ENCODE measurements at regions not wholly inside any gene's neighbourhood (a gene's known extent, or its start where the extent isn't known, plus 50 kb on each side); places are given as distances from the start of the nearest gene placed in this dataset.
"Not testable (repeated sequence)": the region's sequence is repeated elsewhere in the genome, so short reads cannot be mapped to it uniquely, and the experiment has no call there.

- Histone ChIP-seq H3K27me3 (no peaks in the 10 kb centered on the region), H3K4me3 (no peak overlapping the region), H3K27ac (no peak overlapping the region), H3K9me3 (no peaks in the 10 kb centered on the region), H3K36me3 (no peaks in the 10 kb centered on the region), H3K4me1 (no peaks in the 10 kb centered on the region)
- in situ Hi-C loops (cut with MboI; ENCODE audit: low pct_ligation_motif_present in 1 of 4, low pct_unique_long_range_greater_than_20kb in 1 of 4, low sequenced_read_pairs in 3 of 4): no loop called here
- no peak for TF ChIP-seq POLR2AphosphoS5 (IDR thresholded peaks at IDR 0.05)
- TF ChIP-seq EP300 (IDR thresholded peaks at IDR 0.05; ENCODE audit: low read depth): no peak
- TF ChIP-seq CTCF (IDR thresholded peaks at IDR 0.05): no peak
- TF ChIP-seq POLR2A (IDR thresholded peaks at IDR 0.05): no peak
- intact Hi-C loops (cut with DNase I; ENCODE audit: low total_unique reads): no loop called here
- DNase-seq: no peak
Measured at GRCh38 chr12:83933615-83934014, 979.0 kb downstream of the SLC6A15 start.

GRCh38 chr12:83932011-83932410 lies 980.6 kb downstream of the SLC6A15 start:
- in situ Hi-C loops (cut with MboI; ENCODE audit: low pct_ligation_motif_present in 1 of 4, low pct_unique_long_range_greater_than_20kb in 1 of 4, low sequenced_read_pairs in 3 of 4) (no loop called here), intact Hi-C loops (cut with DNase I; ENCODE audit: low total_unique reads) (no loop called here)
- Histone ChIP-seq H3K36me3 (no peaks in the 10 kb centered on the region), H3K4me3 (no peak overlapping the region), H3K9me3 (no peaks in the 10 kb centered on the region), H3K27ac (no peak overlapping the region), H3K27me3 (no peaks in the 10 kb centered on the region), H3K4me1 (no peaks in the 10 kb centered on the region)
- 42 to 67% methylated on average over 1 to 4 of the region's 4 CpGs for WGBS, 2 donors (ENCODE audit: low coverage in 1 of 2)
- TF ChIP-seq POLR2A (IDR thresholded peaks at IDR 0.05): no peak
- no peak for DNase-seq

GRCh38 chr12:83931451-83931850 lies 981.1 kb downstream of the SLC6A15 start:
- in situ Hi-C loops (cut with MboI; ENCODE audit: low pct_ligation_motif_present in 1 of 4, low pct_unique_long_range_greater_than_20kb in 1 of 4, low sequenced_read_pairs in 3 of 4) (no loop called here), intact Hi-C loops (cut with DNase I; ENCODE audit: low total_unique reads) (no loop called here)
- Histone ChIP-seq H3K9me3 (no peaks in the 10 kb centered on the region), H3K4me1 (no peaks in the 10 kb centered on the region), H3K27me3 (no peaks in the 10 kb centered on the region), H3K27ac (no peak overlapping the region), H3K36me3 (no peaks in the 10 kb centered on the region), H3K4me3 (no peak overlapping the region)
- TF ChIP-seq POLR2AphosphoS5 (IDR thresholded peaks at IDR 0.05): no peak
- TF ChIP-seq EP300 (IDR thresholded peaks at IDR 0.05; ENCODE audit: low read depth): no peak
- TF ChIP-seq CTCF (IDR thresholded peaks at IDR 0.05): no peak
- no peak for TF ChIP-seq POLR2A (IDR thresholded peaks at IDR 0.05)
- DNase-seq: no peak

- H3K36me3 ChIP-seq; in situ Hi-C loops (cut with MboI; ENCODE audit: low pct_ligation_motif_present in 1 of 4, low pct_unique_long_range_greater_than_20kb in 1 of 4, low sequenced_read_pairs in 3 of 4); H3K27ac ChIP-seq; H3K9me3 ChIP-seq; DNase-seq; H3K4me1 ChIP-seq; intact Hi-C loops (cut with DNase I; ENCODE audit: low total_unique reads); H3K4me3 ChIP-seq; H3K27me3 ChIP-seq: not testable (repeated sequence)
- 90 to 92% methylated on average over 11 to 13 of the region's 13 CpGs for WGBS, 2 donors (ENCODE audit: low coverage in 1 of 2)
Measured at GRCh38 chr12:83929792-83930191, 982.8 kb downstream of the SLC6A15 start.

- no peak for DNase-seq
- Histone ChIP-seq H3K4me1 (no peaks in the 10 kb centered on the region), H3K9me3 (no peaks in the 10 kb centered on the region), H3K4me3 (no peak overlapping the region), H3K36me3 (no peaks in the 10 kb centered on the region), H3K27me3 (no peaks in the 10 kb centered on the region), H3K27ac (no peak overlapping the region)
- TF ChIP-seq POLR2AphosphoS5 (IDR thresholded peaks at IDR 0.05) (no peak), CTCF (IDR thresholded peaks at IDR 0.05) (no peak), POLR2A (IDR thresholded peaks at IDR 0.05) (no peak), EP300 (IDR thresholded peaks at IDR 0.05; ENCODE audit: low read depth) (no peak)
- 77 to 85% methylated on average over 2 of the region's 2 CpGs for WGBS, 2 donors (ENCODE audit: low coverage in 1 of 2)
- in situ Hi-C loops (cut with MboI; ENCODE audit: low pct_ligation_motif_present in 1 of 4, low pct_unique_long_range_greater_than_20kb in 1 of 4, low sequenced_read_pairs in 3 of 4) (no loop called here), intact Hi-C loops (cut with DNase I; ENCODE audit: low total_unique reads) (no loop called here)
Measured at GRCh38 chr12:83920821-83921547, 991.6 kb downstream of the SLC6A15 start.
